Nephron progenitor cell (in vitro differentiated cells): ENCODE measurements at regions not wholly inside any gene's neighbourhood (a gene's known extent, or its start where the extent isn't known, plus 50 kb on each side); places are given as distances from the start of the nearest gene placed in this dataset.
"Not testable (repeated sequence)": the region's sequence is repeated elsewhere in the genome, so short reads cannot be mapped to it uniquely, and the experiment has no call there.

Experiments
- DNase-seq: peaks from one replicate; pipeline ENCODE4 v3.0.0; 2021
- H3K27ac Mint-ChIP-seq: 2 replicates; pipeline ENCODE4 v1.8.0; 2021; ENCODE audit warnings: mild to moderate bottlenecking, moderate library complexity, mixed read lengths
- H3K27me3 Mint-ChIP-seq: 2 replicates; pipeline ENCODE4 v1.8.0; 2021; ENCODE audit warnings: mild to moderate bottlenecking, low read depth, mixed read lengths; ENCODE audit not compliant: poor library complexity
- H3K36me3 Mint-ChIP-seq: 2 replicates; pipeline ENCODE4 v1.8.0; 2021; ENCODE audit warnings: low read depth, mixed read lengths
- H3K4me1 Mint-ChIP-seq: 2 replicates; pipeline ENCODE4 v1.8.0; 2021; ENCODE audit warnings: mixed read lengths
- H3K4me3 Mint-ChIP-seq: 2 replicates; pipeline ENCODE4 v1.8.0; 2021; ENCODE audit warnings: mild to moderate bottlenecking, moderate library complexity, mixed read lengths
- H3K9me3 Mint-ChIP-seq: 2 replicates; pipeline ENCODE4 v1.8.0; 2021; ENCODE audit warnings: mild to moderate bottlenecking, moderate library complexity, mixed read lengths
- TF ChIP-seq, protein P1 (sequence below): fragments of 200-600 bp; sonication (generic); IDR thresholded peaks from 2 replicates; pipeline ENCODE4 v1.5.0; 2021; ENCODE audit warnings: antibody characterized with exemption

- Mint-ChIP-seq H3K9me3 (no peaks in the 10 kb centered on the region), H3K27ac (no peak overlapping the region), H3K36me3 (no peaks in the 10 kb centered on the region), H3K4me3 (no peak overlapping the region), H3K4me1 (no peaks in the 10 kb centered on the region), H3K27me3 (no peaks in the 10 kb centered on the region)
- TF ChIP-seq, protein P1, sequence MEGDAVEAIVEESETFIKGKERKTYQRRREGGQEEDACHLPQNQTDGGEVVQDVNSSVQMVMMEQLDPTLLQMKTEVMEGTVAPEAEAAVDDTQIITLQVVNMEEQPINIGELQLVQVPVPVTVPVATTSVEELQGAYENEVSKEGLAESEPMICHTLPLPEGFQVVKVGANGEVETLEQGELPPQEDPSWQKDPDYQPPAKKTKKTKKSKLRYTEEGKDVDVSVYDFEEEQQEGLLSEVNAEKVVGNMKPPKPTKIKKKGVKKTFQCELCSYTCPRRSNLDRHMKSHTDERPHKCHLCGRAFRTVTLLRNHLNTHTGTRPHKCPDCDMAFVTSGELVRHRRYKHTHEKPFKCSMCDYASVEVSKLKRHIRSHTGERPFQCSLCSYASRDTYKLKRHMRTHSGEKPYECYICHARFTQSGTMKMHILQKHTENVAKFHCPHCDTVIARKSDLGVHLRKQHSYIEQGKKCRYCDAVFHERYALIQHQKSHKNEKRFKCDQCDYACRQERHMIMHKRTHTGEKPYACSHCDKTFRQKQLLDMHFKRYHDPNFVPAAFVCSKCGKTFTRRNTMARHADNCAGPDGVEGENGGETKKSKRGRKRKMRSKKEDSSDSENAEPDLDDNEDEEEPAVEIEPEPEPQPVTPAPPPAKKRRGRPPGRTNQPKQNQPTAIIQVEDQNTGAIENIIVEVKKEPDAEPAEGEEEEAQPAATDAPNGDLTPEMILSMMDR = no peak
- no peak for DNase-seq
Measured at GRCh38 chr2:58398406-58398805, 157.3 kb upstream of the FANCL start.

- peaks cover 9% of the 10 kb centered on the region for H3K36me3 Mint-ChIP-seq
- DNase-seq = no peak
- no peaks in the 10 kb centered on the region for H3K27me3 Mint-ChIP-seq
- TF ChIP-seq, protein P1 = no peak
- peaks cover 20% of the 10 kb centered on the region for H3K9me3 Mint-ChIP-seq
- H3K27ac Mint-ChIP-seq = no peak overlapping the region
- peaks cover 4% of the 10 kb centered on the region for H3K4me1 Mint-ChIP-seq
- no peak overlapping the region for H3K4me3 Mint-ChIP-seq
Measured at GRCh38 chr2:58387701-58388100, 146.6 kb upstream of the FANCL start.

DNA sequence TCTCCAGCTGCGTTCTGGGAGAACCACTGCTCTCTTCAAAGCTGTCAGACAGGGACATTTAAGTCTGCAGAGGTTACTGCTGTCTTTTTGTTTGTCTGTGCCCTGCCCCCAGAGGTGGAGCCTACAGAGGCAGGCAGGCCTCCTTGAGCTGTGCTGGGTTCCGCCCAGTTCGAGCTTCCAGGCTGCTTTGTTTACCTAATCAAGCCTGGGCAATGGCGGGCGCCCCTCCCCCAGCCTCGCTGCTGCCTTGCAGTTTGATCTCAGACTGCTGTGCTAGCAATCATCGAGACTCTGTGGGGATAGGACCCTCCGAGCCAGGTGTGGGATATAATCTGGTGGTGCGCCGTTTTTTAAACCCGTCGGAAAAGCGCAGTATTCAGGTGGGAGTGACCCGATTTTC, 145.8 kb upstream of the FANCL start:
- H3K27ac Mint-ChIP-seq, H3K4me3 Mint-ChIP-seq, DNase-seq, H3K27me3 Mint-ChIP-seq, H3K4me1 Mint-ChIP-seq, H3K36me3 Mint-ChIP-seq: not testable (repeated sequence)
- peaks cover 20% of the 10 kb centered on the region for H3K9me3 Mint-ChIP-seq

DNA sequence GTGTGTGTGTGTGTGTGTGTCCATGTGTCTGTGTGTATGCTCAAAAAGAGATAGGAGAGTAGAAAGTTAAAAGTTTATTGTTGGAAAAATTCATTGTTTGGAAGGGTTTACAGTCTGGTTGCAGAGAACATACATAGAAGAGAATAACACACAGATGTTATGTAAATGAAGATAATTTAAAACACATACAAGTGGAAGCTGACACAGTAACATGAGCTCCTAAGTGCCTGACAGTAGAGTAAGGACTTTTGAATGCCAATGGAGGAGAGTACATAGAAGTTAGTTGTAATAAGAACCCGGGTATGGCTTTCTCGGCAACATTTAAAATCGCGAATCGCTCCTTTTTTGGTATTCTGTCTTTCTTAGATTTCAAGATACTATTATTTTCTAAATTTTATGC, 137.0 kb upstream of the FANCL start:
- no peaks in the 10 kb centered on the region for H3K36me3 Mint-ChIP-seq
- no peaks in the 10 kb centered on the region for H3K9me3 Mint-ChIP-seq
- TF ChIP-seq, protein P1 = no peak
- H3K27me3 Mint-ChIP-seq = peaks cover 4% of the 10 kb centered on the region
- no peaks in the 10 kb centered on the region for H3K4me1 Mint-ChIP-seq
- no peak for DNase-seq
- H3K27ac Mint-ChIP-seq = no peak overlapping the region
- no peak overlapping the region for H3K4me3 Mint-ChIP-seq

DNA sequence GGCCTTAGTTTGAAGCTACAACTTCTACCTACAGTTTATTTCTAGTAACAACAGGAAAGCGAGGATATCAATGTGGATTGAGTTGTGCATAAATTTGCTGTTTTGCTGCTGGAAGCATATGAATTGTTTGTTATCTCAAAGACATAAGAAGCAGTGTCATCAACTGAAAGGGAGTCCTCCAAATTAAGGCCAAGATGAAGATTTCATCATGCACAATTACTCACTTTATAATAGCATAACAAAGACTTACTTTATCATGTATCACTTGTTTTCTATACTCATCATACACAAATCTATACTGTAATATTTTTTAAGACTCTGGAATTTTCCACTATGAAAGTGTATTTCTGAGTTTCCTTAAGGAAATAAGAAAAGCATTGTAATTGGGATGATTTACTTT, 136.1 kb upstream of the FANCL start:
- Mint-ChIP-seq H3K4me3 (no peak overlapping the region), H3K4me1 (no peaks in the 10 kb centered on the region), H3K9me3 (no peaks in the 10 kb centered on the region), H3K27ac (no peak overlapping the region), H3K36me3 (no peaks in the 10 kb centered on the region), H3K27me3 (peaks cover 4% of the 10 kb centered on the region)
- TF ChIP-seq, protein P1 = no peak
- DNase-seq = no peak

- Mint-ChIP-seq H3K36me3 (no peaks in the 10 kb centered on the region), H3K4me3 (no peak overlapping the region), H3K27ac (no peak overlapping the region), H3K27me3 (peaks cover 4% of the 10 kb centered on the region), H3K9me3 (no peaks in the 10 kb centered on the region), H3K4me1 (no peaks in the 10 kb centered on the region)
- no peak for DNase-seq
- TF ChIP-seq, protein P1 = no peak
Measured at GRCh38 chr2:58376592-58376991, 135.5 kb upstream of the FANCL start.
